Esophagus muscularis mucosa (tissue), 4 donors: ENCODE measurements at regions not wholly inside any gene's neighbourhood (a gene's known extent, or its start where the extent isn't known, plus 50 kb on each side); places are given as distances from the start of the nearest gene placed in this dataset.

Experiments used
- DNase-seq: peaks from one replicate; pipeline ENCODE4 v3.0.0-alpha.2; 2017; ENCODE audit errors: extremely low spot score
- H3K27ac ChIP-seq, 4 donors: fragments of 200-600 bp; sonication (generic); replicated peaks in 1 of 4; 1 replicate in 3 of 4; 2 replicates in 1 of 4; pipeline ENCODE4 v1.5.1; 2016 to 2019; ENCODE audit warnings: mild to moderate bottlenecking in 1 of 4
- H3K27me3 ChIP-seq, 4 donors: fragments of 200-600 bp; sonication (generic); one replicate each; pipeline versions ENCODE4 v1.5.1 to v1.6.0; 2016 to 2019
- H3K36me3 ChIP-seq, 4 donors: fragments of 200-600 bp; sonication (generic); one replicate each; pipeline ENCODE4 v1.5.1; 2016 to 2019
- H3K4me1 ChIP-seq, 4 donors: fragments of 200-600 bp; sonication (generic); one replicate each; pipeline ENCODE4 v1.5.1; 2016 to 2019
- H3K4me3 ChIP-seq, 4 donors: fragments of 200-600 bp; sonication (generic); 1 replicate in 2 of 4; 2 replicates in 2 of 4; pipeline ENCODE4 v1.5.1; 2016 to 2019; ENCODE audit warnings: mild to moderate bottlenecking in 4 of 4, moderate library complexity in 1 of 4
- H3K9me3 ChIP-seq, 4 donors: fragments of 200-600 bp; sonication (generic); 1 replicate in 3 of 4; 2 replicates in 1 of 4; pipeline ENCODE4 v1.5.1; 2016 to 2019
- CTCF ChIP-seq, 3 experiments: fragments of 200-600 bp in 2 of 3; fragments of 450-650 bp in 1 of 3; sonication (generic) in 2 of 3; IDR thresholded peaks; one replicate each; pipeline ENCODE4 v1.5.1; 2017 to 2019; ENCODE audit warnings: antibody characterized with exemption in 3 of 3, mild to moderate bottlenecking in 2 of 3, moderate library complexity in 1 of 3
- EP300 ChIP-seq: sonication (generic); formaldehyde crosslinking; IDR thresholded peaks from one replicate; pipeline ENCODE4 v1.6.1; 2017; ENCODE audit warnings: antibody characterized with exemption
- POLR2A ChIP-seq: fragments of 450-650 bp; IDR thresholded peaks from one replicate; pipeline ENCODE4 v1.6.1; 2017; ENCODE audit warnings: antibody characterized with exemption, moderate library complexity, mild to moderate bottlenecking, low read depth
- POLR2AphosphoS5 ChIP-seq, 2 donors: sonication (generic); formaldehyde crosslinking; IDR thresholded peaks; one replicate each; pipeline ENCODE4 v1.6.1; 2017; ENCODE audit warnings: antibody characterized with exemption in 2 of 2
- WGBS: methylation state at CpG from one replicate; pipeline ENCODE4 v1.1.5; 2018; 5-methylcytosine and 5-hydroxymethylcytosine counted together
- intact Hi-C: fragments of 100-400 bp; cut with DNase I; formaldehyde crosslinking; loops from one replicate; pipeline ENCODE4 v1.15.1; 2023

GRCh38 chr15:39051626-39052322 is 487.2 kb upstream of the RASGRP1 start:
- WGBS, result over 99% methylated on average over 4 of the region's 4 CpGs
- Histone ChIP-seq H3K36me3 (no peaks in the 10 kb centered on the region), H3K27ac (no peak overlapping the region), H3K27me3 (no peaks in the 10 kb centered on the region), H3K9me3 (peaks cover 0 to 19% (median 11%) of the 10 kb centered on the region in 4 donors), H3K4me1 (peaks cover 0 to 8% (median 3%) of the 10 kb centered on the region in 4 donors), H3K4me3 (no peak overlapping the region)
- TF ChIP-seq EP300 (no peak), POLR2AphosphoS5 (IDR thresholded peaks at IDR 0.05) (no peak), CTCF (IDR thresholded peaks at IDR 0.05) (no peak), POLR2A (no peak)
- DNase-seq, result no peak
- intact Hi-C loops, result no loop called here

GRCh38 chr15:39052323-39052705 is 487.7 kb upstream of the RASGRP1 start:
- Histone ChIP-seq H3K27me3 (no peaks in the 10 kb centered on the region), H3K36me3 (no peaks in the 10 kb centered on the region), H3K9me3 (peaks cover 0 to 19% (median 11%) of the 10 kb centered on the region in 4 donors), H3K4me3 (no peak overlapping the region), H3K27ac (no peak overlapping the region), H3K4me1 (peaks cover 0 to 8% (median 3%) of the 10 kb centered on the region in 4 donors)
- intact Hi-C loops, result no loop called here
- no peak for DNase-seq
- no peak for TF ChIP-seq EP300
- no peak for TF ChIP-seq CTCF (IDR thresholded peaks at IDR 0.05)
- no peak for TF ChIP-seq POLR2AphosphoS5 (IDR thresholded peaks at IDR 0.05)
- no peak for TF ChIP-seq POLR2A

- TF ChIP-seq POLR2AphosphoS5 (IDR thresholded peaks at IDR 0.05), result no peak
- no peak for TF ChIP-seq EP300
- no peak for TF ChIP-seq CTCF (IDR thresholded peaks at IDR 0.05)
- TF ChIP-seq POLR2A, result no peak
- intact Hi-C loops, result no loop called here
- Histone ChIP-seq H3K4me1 (peaks cover 0 to 8% (median 3%) of the 10 kb centered on the region in 4 donors), H3K9me3 (peaks cover 0 to 19% (median 10%) of the 10 kb centered on the region in 4 donors), H3K4me3 (no peak overlapping the region), H3K27ac (no peak overlapping the region), H3K27me3 (no peaks in the 10 kb centered on the region), H3K36me3 (no peaks in the 10 kb centered on the region)
- no peak for DNase-seq
Measured at GRCh38 chr15:39053480-39053879, 488.9 kb upstream of the RASGRP1 start.

GRCh38 chr15:39054128-39054732 is 489.6 kb upstream of the RASGRP1 start:
- Histone ChIP-seq H3K36me3 (no peaks in the 10 kb centered on the region), H3K4me1 (peaks cover 0 to 8% (median 3%) of the 10 kb centered on the region in 4 donors), H3K9me3 (peaks cover 0 to 13% (median 6%) of the 10 kb centered on the region in 4 donors), H3K27ac (no peak overlapping the region), H3K4me3 (no peak overlapping the region), H3K27me3 (no peaks in the 10 kb centered on the region)
- intact Hi-C loops, result no loop called here
- no peak for DNase-seq
- WGBS, result 54% methylated on average over 5 of the region's 5 CpGs
- no peak for TF ChIP-seq EP300
- no peak for TF ChIP-seq POLR2A
- TF ChIP-seq CTCF (IDR thresholded peaks at IDR 0.05), result no peak
- TF ChIP-seq POLR2AphosphoS5 (IDR thresholded peaks at IDR 0.05), result no peak

GRCh38 chr15:39056357-39056756 is 491.7 kb upstream of the RASGRP1 start:
- Histone ChIP-seq H3K36me3 (no peaks in the 10 kb centered on the region), H3K27me3 (no peaks in the 10 kb centered on the region), H3K9me3 (no peaks in the 10 kb centered on the region), H3K27ac (no peak overlapping the region), H3K4me3 (no peak overlapping the region), H3K4me1 (peaks cover 0 to 17% (median 7%) of the 10 kb centered on the region in 4 donors)
- intact Hi-C loops, result no loop called here
- WGBS, result 95% methylated on average over 1 of the region's 1 CpG
- TF ChIP-seq CTCF (IDR thresholded peaks at IDR 0.05), result no peak
- TF ChIP-seq EP300, result no peak
- TF ChIP-seq POLR2AphosphoS5 (IDR thresholded peaks at IDR 0.05), result no peak
- no peak for DNase-seq
